ENCODE measurements at regions not wholly inside any gene's neighbourhood (a gene's known extent, or its start where the extent isn't known, plus 50 kb on each side); places are given as distances from the start of the nearest gene placed in this dataset.

DNA sequence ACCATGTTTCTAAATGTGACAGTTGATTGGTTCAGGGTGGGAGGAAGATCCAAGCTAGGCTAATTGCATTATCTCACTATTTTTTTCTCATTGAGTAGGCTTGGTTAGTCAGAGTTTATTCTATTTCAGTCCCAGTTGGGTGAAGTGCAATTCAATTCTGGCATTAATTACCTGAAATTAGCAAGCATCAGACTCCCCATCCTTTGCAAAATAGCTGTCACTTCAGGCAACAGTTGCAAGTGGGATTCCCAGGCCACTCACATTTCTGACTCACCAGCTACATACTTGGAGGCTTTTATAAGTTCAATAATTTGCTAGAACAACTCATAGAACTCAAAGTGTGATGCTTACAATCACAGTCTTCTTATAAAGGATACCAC lies 155.8 kb upstream of the HAND2 start:
- H3K27ac ChIP-seq (ENCODE audit: low read depth, low read length): no peak overlapping the region

DNA sequence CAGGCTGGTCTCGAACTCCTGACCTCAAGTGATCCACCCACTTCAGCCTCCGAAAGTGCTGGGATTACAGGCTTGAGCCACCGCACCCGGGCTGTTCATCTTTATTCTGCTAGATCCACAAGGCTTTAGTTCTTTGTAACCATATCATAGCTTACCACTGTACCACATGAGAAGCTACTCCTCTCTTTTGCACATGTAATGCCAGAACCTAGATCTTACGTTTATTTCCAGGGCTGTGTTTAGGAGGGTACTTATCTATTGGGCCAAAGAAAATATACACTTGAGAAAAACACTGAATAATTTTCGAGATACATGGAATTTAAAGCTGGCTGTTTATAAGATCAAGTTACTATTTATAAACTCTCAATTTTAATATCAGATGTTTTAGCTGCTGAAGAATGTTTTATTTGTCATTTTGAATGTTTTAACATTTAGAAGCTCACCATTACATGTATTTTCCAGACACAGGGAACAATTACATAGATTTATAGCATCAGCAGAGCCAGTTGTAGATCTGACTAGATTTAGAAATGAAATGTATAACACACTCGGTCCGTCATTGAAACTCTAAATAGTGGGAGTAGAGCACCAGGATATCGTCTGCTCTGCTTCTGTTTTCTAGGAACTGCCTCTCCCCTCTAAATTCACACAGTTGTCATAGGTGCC lies 155.3 kb upstream of the HAND2 start:
- no peak overlapping the region for H3K27ac ChIP-seq (ENCODE audit: low read depth, low read length)

More for the DNA sequence above, 155.8 kb upstream of the HAND2 start:
- H3K9me3 ChIP-seq (ENCODE audit: control insufficient read depth in 1 of 2, low read length in 2 of 2): no peaks in the 10 kb centered on the region
- no peak overlapping the region for H3K4me3 ChIP-seq (ENCODE audit: low read depth in 1 of 2, low read length in 2 of 2)
- H3K9ac ChIP-seq (ENCODE audit: low read depth in 1 of 2, low read length in 2 of 2): no peak overlapping the region
- H3K27me3 ChIP-seq (ENCODE audit: control insufficient read depth in 1 of 2, insufficient read depth in 2 of 2, low read length in 2 of 2): peaks cover 0 to 4% of the 10 kb centered on the region in 2 donors
- H3K36me3 ChIP-seq (ENCODE audit: control insufficient read depth in 1 of 2, insufficient read depth in 2 of 2, low read length in 2 of 2): no peaks in the 10 kb centered on the region
- H3K4me1 ChIP-seq (ENCODE audit: control insufficient read depth in 1 of 2, insufficient read depth in 2 of 2, low read length in 2 of 2): no peaks in the 10 kb centered on the region

DNA sequence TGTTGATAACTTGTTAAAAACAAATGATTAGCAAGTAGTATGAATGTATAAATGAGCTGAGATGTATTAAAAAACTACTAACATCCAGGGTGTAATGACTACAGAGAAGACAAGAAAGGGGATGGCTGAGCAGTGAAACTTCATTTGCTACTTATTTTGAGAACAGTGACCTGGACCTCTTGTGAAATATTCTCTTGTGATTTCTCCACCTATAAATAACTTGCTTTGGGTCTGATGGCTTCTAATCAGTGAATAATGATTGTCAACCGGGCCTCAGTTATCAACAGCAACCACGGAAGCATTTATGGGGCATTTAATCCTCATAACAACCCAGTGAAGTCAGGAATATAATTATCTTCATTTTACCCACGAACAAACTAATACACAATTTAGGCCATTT lies 154.2 kb upstream of the HAND2 start:
- Histone ChIP-seq H3K9ac (ENCODE audit: low read depth in 1 of 2, low read length in 2 of 2) (no peak overlapping the region), H3K4me1 (ENCODE audit: control insufficient read depth in 1 of 2, insufficient read depth in 2 of 2, low read length in 2 of 2) (no peaks in the 10 kb centered on the region), H3K27me3 (ENCODE audit: control insufficient read depth in 1 of 2, insufficient read depth in 2 of 2, low read length in 2 of 2) (peaks cover 0 to 4% of the 10 kb centered on the region in 2 donors), H3K9me3 (ENCODE audit: control insufficient read depth in 1 of 2, low read length in 2 of 2) (no peaks in the 10 kb centered on the region), H3K4me3 (ENCODE audit: low read depth in 1 of 2, low read length in 2 of 2) (no peak overlapping the region), H3K36me3 (ENCODE audit: control insufficient read depth in 1 of 2, insufficient read depth in 2 of 2, low read length in 2 of 2) (no peaks in the 10 kb centered on the region), H3K27ac (ENCODE audit: low read depth, low read length) (no peak overlapping the region)

More for the DNA sequence above, 155.3 kb upstream of the HAND2 start:
- Histone ChIP-seq H3K9me3 (ENCODE audit: control insufficient read depth in 1 of 2, low read length in 2 of 2) (no peaks in the 10 kb centered on the region), H3K9ac (ENCODE audit: low read depth in 1 of 2, low read length in 2 of 2) (no peak overlapping the region), H3K36me3 (ENCODE audit: control insufficient read depth in 1 of 2, insufficient read depth in 2 of 2, low read length in 2 of 2) (no peaks in the 10 kb centered on the region), H3K27me3 (ENCODE audit: control insufficient read depth in 1 of 2, insufficient read depth in 2 of 2, low read length in 2 of 2) (peaks cover 0 to 4% of the 10 kb centered on the region in 2 donors), H3K4me3 (ENCODE audit: low read depth in 1 of 2, low read length in 2 of 2) (no peak overlapping the region), H3K4me1 (ENCODE audit: control insufficient read depth in 1 of 2, insufficient read depth in 2 of 2, low read length in 2 of 2) (no peaks in the 10 kb centered on the region)

DNA sequence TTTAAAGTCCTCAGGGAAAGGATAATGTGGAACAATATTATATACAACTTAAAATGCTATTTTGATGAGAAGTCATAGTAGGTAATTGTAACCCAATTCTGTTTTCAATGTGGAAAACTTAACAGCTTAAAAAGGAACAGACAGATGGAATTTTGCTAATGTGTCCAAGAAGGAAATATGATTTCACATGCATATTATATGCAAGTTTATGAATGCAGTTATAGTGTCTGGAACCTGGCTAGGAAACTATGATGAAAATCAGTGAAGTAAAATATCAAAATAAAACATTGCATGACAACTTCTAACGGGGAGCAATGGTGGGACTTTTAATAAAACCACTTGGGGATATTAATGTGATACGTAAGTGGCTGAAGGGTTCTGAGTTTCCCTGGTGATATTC lies 152.6 kb upstream of the HAND2 start:
- H3K4me1 ChIP-seq (ENCODE audit: control insufficient read depth in 1 of 2, insufficient read depth in 2 of 2, low read length in 2 of 2): no peaks in the 10 kb centered on the region
- no peaks in the 10 kb centered on the region for H3K9me3 ChIP-seq (ENCODE audit: control insufficient read depth in 1 of 2, low read length in 2 of 2)
- H3K27me3 ChIP-seq (ENCODE audit: control insufficient read depth in 1 of 2, insufficient read depth in 2 of 2, low read length in 2 of 2): peaks cover 0 to 4% of the 10 kb centered on the region in 2 donors
- no peak overlapping the region for H3K4me3 ChIP-seq (ENCODE audit: low read depth in 1 of 2, low read length in 2 of 2)
- no peak overlapping the region for H3K27ac ChIP-seq (ENCODE audit: low read depth, low read length)
- H3K36me3 ChIP-seq (ENCODE audit: control insufficient read depth in 1 of 2, insufficient read depth in 2 of 2, low read length in 2 of 2): no peaks in the 10 kb centered on the region
- H3K9ac ChIP-seq (ENCODE audit: low read depth in 1 of 2, low read length in 2 of 2): no peak overlapping the region

GRCh38 chr4:173680278-173680677 lies 150.2 kb upstream of the HAND2 start:
- no peak overlapping the region for H3K27ac ChIP-seq (ENCODE audit: low read depth, low read length)
- H3K4me1 ChIP-seq (ENCODE audit: control insufficient read depth in 1 of 2, insufficient read depth in 2 of 2, low read length in 2 of 2): no peaks in the 10 kb centered on the region
- H3K36me3 ChIP-seq (ENCODE audit: control insufficient read depth in 1 of 2, insufficient read depth in 2 of 2, low read length in 2 of 2): no peaks in the 10 kb centered on the region
- no peak overlapping the region for H3K4me3 ChIP-seq (ENCODE audit: low read depth in 1 of 2, low read length in 2 of 2)
- no peaks in the 10 kb centered on the region for H3K9me3 ChIP-seq (ENCODE audit: control insufficient read depth in 1 of 2, low read length in 2 of 2)
- H3K27me3 ChIP-seq (ENCODE audit: control insufficient read depth in 1 of 2, insufficient read depth in 2 of 2, low read length in 2 of 2): no peaks in the 10 kb centered on the region
- H3K9ac ChIP-seq (ENCODE audit: low read depth in 1 of 2, low read length in 2 of 2): no peak overlapping the region

DNA sequence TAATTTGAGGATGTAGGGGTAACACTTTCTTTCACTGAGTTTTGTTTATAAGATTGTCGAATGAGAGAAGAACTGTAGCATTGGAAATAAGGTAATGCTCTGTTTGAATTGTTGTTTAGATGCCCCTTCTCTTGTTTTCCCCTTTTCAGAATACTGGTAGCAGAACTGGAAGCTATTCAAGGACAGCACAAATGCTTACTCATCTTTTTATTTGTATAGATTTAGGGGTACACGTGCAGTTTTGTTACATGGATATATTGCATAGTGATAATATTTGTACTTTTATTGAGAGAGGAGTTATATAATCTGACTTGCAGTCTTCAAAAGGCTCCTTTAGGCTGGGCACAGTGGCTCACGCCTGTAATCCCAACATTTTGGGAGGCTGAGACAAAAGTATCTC lies 145.4 kb upstream of the HAND2 start:
- Histone ChIP-seq H3K4me3 (ENCODE audit: low read depth in 1 of 2, low read length in 2 of 2) (no peak overlapping the region), H3K9ac (ENCODE audit: low read depth in 1 of 2, low read length in 2 of 2) (no peak overlapping the region), H3K27ac (ENCODE audit: low read depth, low read length) (no peak overlapping the region), H3K9me3 (ENCODE audit: control insufficient read depth in 1 of 2, low read length in 2 of 2) (no peaks in the 10 kb centered on the region), H3K4me1 (ENCODE audit: control insufficient read depth in 1 of 2, insufficient read depth in 2 of 2, low read length in 2 of 2) (no peaks in the 10 kb centered on the region), H3K27me3 (ENCODE audit: control insufficient read depth in 1 of 2, insufficient read depth in 2 of 2, low read length in 2 of 2) (no peaks in the 10 kb centered on the region), H3K36me3 (ENCODE audit: control insufficient read depth in 1 of 2, insufficient read depth in 2 of 2, low read length in 2 of 2) (no peaks in the 10 kb centered on the region)

DNA sequence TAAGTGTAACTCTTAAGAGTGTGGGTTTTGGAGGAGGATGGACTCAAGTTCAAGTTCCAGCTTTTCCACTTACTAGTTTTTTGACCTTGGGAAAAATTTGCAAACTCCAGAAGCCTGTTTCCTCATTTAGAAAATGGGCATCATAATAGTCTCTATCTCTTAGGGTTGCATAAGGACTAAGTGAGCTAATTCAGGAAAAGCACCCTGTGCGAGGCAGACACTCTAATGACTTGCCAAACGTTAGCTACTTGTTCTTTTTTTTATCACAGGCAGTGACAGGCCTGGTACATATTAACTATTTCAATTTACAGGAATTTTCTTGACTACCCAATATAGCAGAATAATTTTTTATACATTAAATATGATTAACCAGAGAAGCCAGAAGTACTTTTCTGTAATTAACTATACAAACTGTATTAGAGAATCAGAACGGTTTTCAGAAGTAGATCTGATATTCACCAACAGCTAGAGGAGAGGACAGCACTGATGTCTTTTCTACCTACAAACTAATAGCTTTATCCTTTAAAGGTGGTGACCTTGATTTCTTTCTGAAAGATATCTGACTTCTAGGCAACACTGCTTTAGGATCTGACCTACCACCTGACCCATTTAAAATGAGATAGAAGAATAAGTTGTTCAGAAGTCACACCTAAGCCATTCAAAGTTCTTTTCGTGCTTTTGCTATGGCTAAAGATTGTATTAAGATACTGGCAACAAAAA lies 139.6 kb upstream of the HAND2 start:
- Histone ChIP-seq H3K27me3 (ENCODE audit: control insufficient read depth in 1 of 2, insufficient read depth in 2 of 2, low read length in 2 of 2) (no peaks in the 10 kb centered on the region), H3K9ac (ENCODE audit: low read depth in 1 of 2, low read length in 2 of 2) (no peak overlapping the region), H3K4me3 (ENCODE audit: low read depth in 1 of 2, low read length in 2 of 2) (no peak overlapping the region), H3K27ac (ENCODE audit: low read depth, low read length) (no peak overlapping the region), H3K4me1 (ENCODE audit: control insufficient read depth in 1 of 2, insufficient read depth in 2 of 2, low read length in 2 of 2) (no peaks in the 10 kb centered on the region), H3K36me3 (ENCODE audit: control insufficient read depth in 1 of 2, insufficient read depth in 2 of 2, low read length in 2 of 2) (no peaks in the 10 kb centered on the region), H3K9me3 (ENCODE audit: control insufficient read depth in 1 of 2, low read length in 2 of 2) (no peaks in the 10 kb centered on the region)

- Histone ChIP-seq H3K36me3 (ENCODE audit: control insufficient read depth in 1 of 2, insufficient read depth in 2 of 2, low read length in 2 of 2) (no peaks in the 10 kb centered on the region), H3K4me1 (ENCODE audit: control insufficient read depth in 1 of 2, insufficient read depth in 2 of 2, low read length in 2 of 2) (no peaks in the 10 kb centered on the region), H3K9me3 (ENCODE audit: control insufficient read depth in 1 of 2, low read length in 2 of 2) (no peaks in the 10 kb centered on the region), H3K4me3 (ENCODE audit: low read depth in 1 of 2, low read length in 2 of 2) (no peak overlapping the region), H3K27ac (ENCODE audit: low read depth, low read length) (no peak overlapping the region), H3K9ac (ENCODE audit: low read depth in 1 of 2, low read length in 2 of 2) (no peak overlapping the region), H3K27me3 (ENCODE audit: control insufficient read depth in 1 of 2, insufficient read depth in 2 of 2, low read length in 2 of 2) (no peaks in the 10 kb centered on the region)
Observed at GRCh38 chr4:173661001-173661400, 131.0 kb upstream of the HAND2 start.

DNA sequence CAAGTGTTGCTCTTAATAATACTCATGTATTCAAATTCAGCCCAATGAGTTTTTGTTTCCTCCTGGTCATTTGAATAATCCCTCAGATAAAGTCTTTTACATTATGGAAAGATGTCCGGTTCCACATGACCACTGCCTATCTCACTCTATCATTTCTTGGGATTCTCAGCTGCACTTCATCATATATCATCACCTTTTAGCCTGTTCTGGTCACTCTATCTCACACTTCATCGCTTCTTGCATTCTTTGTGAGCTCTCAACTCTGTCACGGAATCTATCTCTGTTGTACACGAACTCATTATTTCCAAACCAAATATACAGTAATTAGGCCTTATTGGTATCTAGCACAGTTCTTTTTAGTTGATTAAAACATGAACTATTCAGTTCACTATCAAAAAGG lies 126.9 kb upstream of the HAND2 start:
- Histone ChIP-seq H3K27me3 (ENCODE audit: control insufficient read depth in 1 of 2, insufficient read depth in 2 of 2, low read length in 2 of 2) (no peaks in the 10 kb centered on the region), H3K4me3 (ENCODE audit: low read depth in 1 of 2, low read length in 2 of 2) (no peak overlapping the region), H3K9ac (ENCODE audit: low read depth in 1 of 2, low read length in 2 of 2) (no peak overlapping the region), H3K36me3 (ENCODE audit: control insufficient read depth in 1 of 2, insufficient read depth in 2 of 2, low read length in 2 of 2) (no peaks in the 10 kb centered on the region), H3K27ac (ENCODE audit: low read depth, low read length) (no peak overlapping the region), H3K9me3 (ENCODE audit: control insufficient read depth in 1 of 2, low read length in 2 of 2) (no peaks in the 10 kb centered on the region), H3K4me1 (ENCODE audit: control insufficient read depth in 1 of 2, insufficient read depth in 2 of 2, low read length in 2 of 2) (no peaks in the 10 kb centered on the region)

GRCh38 chr4:173652283-173652931 lies 122.4 kb upstream of the HAND2 start:
- no peak overlapping the region for H3K27ac ChIP-seq (ENCODE audit: low read depth, low read length)
- no peak overlapping the region for H3K4me3 ChIP-seq (ENCODE audit: low read depth in 1 of 2, low read length in 2 of 2)
- H3K27me3 ChIP-seq (ENCODE audit: control insufficient read depth in 1 of 2, insufficient read depth in 2 of 2, low read length in 2 of 2): no peaks in the 10 kb centered on the region
- H3K36me3 ChIP-seq (ENCODE audit: control insufficient read depth in 1 of 2, insufficient read depth in 2 of 2, low read length in 2 of 2): no peaks in the 10 kb centered on the region
- no peak overlapping the region for H3K9ac ChIP-seq (ENCODE audit: low read depth in 1 of 2, low read length in 2 of 2)
- no peaks in the 10 kb centered on the region for H3K9me3 ChIP-seq (ENCODE audit: control insufficient read depth in 1 of 2, low read length in 2 of 2)
- no peaks in the 10 kb centered on the region for H3K4me1 ChIP-seq (ENCODE audit: control insufficient read depth in 1 of 2, insufficient read depth in 2 of 2, low read length in 2 of 2)

Measured in duodenal mucosa (tissue), 2 donors.